ENCODE measurements at regions not wholly inside any gene's neighbourhood (a gene's known extent, or its start where the extent isn't known, plus 50 kb on each side); places are given as distances from the start of the nearest gene placed in this dataset.

- Histone ChIP-seq H3K79me2 (no peaks in the 10 kb centered on the region), H3K27ac (peak overlapping the region; percentile 59), H2AFZ (peak overlapping the region; percentile 60), H3K9me2 (replicated peaks; ENCODE audit: insufficient read depth) (no peaks in the 10 kb centered on the region), H3K4me2 (peak overlapping the region; percentile 15), H3K9me3 (ENCODE audit: low read depth) (no peaks in the 10 kb centered on the region), H3K4me1 (ENCODE audit: insufficient read depth) (peaks cover 6% of the 10 kb centered on the region), H3K36me3 (replicated peaks; ENCODE audit: insufficient read depth, low read depth) (no peaks in the 10 kb centered on the region), H4K20me1 (ENCODE audit: insufficient read depth, poor library complexity, severe bottlenecking) (no peaks in the 10 kb centered on the region), H3K27me3 (no peaks in the 10 kb centered on the region), H3K4me3 (no peak overlapping the region)
- DNase-seq (ENCODE audit: low spot score) = no peak
- WGBS (ENCODE audit: low lambda C conversion rate, missing lambda C conversion rate) = 63% methylated on average over 6 of the region's 6 CpGs
- TF ChIP-seq EZH2 (IDR thresholded peaks at IDR 0.05; ENCODE audit: borderline replicate concordance) (no peak), EZH2phosphoT487 (IDR thresholded peaks at IDR 0.05; ENCODE audit: low read depth, severe bottlenecking, unreplicated experiment) (no peak), CTCF (IDR thresholded peaks at IDR 0.05; ENCODE audit: poor library complexity) (no peak)
These were observed 882.9 kb upstream of the SPRY2 start for GRCh38 chr13:81223778-81224177.

GRCh38 chr13:81211713-81212112 lies 870.8 kb upstream of the SPRY2 start:
- WGBS (ENCODE audit: low lambda C conversion rate, missing lambda C conversion rate) = 47% methylated on average over 2 of the region's 2 CpGs

GRCh38 chr13:81207636-81208035 lies 866.7 kb upstream of the SPRY2 start:
- no peaks in the 10 kb centered on the region for H3K4me1 ChIP-seq (ENCODE audit: insufficient read depth)

More at GRCh38 chr13:81211713-81212112, 870.8 kb upstream of the SPRY2 start:
- Histone ChIP-seq H3K79me2 (no peaks in the 10 kb centered on the region), H2AFZ (no peak overlapping the region), H3K9me2 (replicated peaks; ENCODE audit: insufficient read depth) (no peaks in the 10 kb centered on the region), H3K9me3 (ENCODE audit: low read depth) (no peaks in the 10 kb centered on the region), H3K4me3 (no peak overlapping the region), H3K36me3 (replicated peaks; ENCODE audit: insufficient read depth, low read depth) (no peaks in the 10 kb centered on the region), H4K20me1 (ENCODE audit: insufficient read depth, poor library complexity, severe bottlenecking) (no peaks in the 10 kb centered on the region), H3K4me2 (peak overlapping the region; percentile 47), H3K4me1 (ENCODE audit: insufficient read depth) (no peaks in the 10 kb centered on the region), H3K27ac (peak overlapping the region; percentile 35), H3K27me3 (no peaks in the 10 kb centered on the region)
- TF ChIP-seq EZH2 (IDR thresholded peaks at IDR 0.05; ENCODE audit: borderline replicate concordance) (no peak), EZH2phosphoT487 (IDR thresholded peaks at IDR 0.05; ENCODE audit: low read depth, severe bottlenecking, unreplicated experiment) (no peak), CTCF (IDR thresholded peaks at IDR 0.05; ENCODE audit: poor library complexity) (no peak)
- peak; percentile 5 for DNase-seq (ENCODE audit: low spot score)

More at GRCh38 chr13:81207636-81208035, 866.7 kb upstream of the SPRY2 start:
- TF ChIP-seq EZH2 (IDR thresholded peaks at IDR 0.05; ENCODE audit: borderline replicate concordance) = no peak
- no peak for TF ChIP-seq EZH2phosphoT487 (IDR thresholded peaks at IDR 0.05; ENCODE audit: low read depth, severe bottlenecking, unreplicated experiment)
- no peak for TF ChIP-seq CTCF (IDR thresholded peaks at IDR 0.05; ENCODE audit: poor library complexity)
- H3K36me3 ChIP-seq (replicated peaks; ENCODE audit: insufficient read depth, low read depth) = no peaks in the 10 kb centered on the region
- H4K20me1 ChIP-seq (ENCODE audit: insufficient read depth, poor library complexity, severe bottlenecking) = no peaks in the 10 kb centered on the region
- no peaks in the 10 kb centered on the region for H3K9me2 ChIP-seq (replicated peaks; ENCODE audit: insufficient read depth)
- H3K27ac ChIP-seq = no peak overlapping the region
- H3K9me3 ChIP-seq (ENCODE audit: low read depth) = no peaks in the 10 kb centered on the region
- H3K4me3 ChIP-seq = no peak overlapping the region
- no peaks in the 10 kb centered on the region for H3K27me3 ChIP-seq
- H2AFZ ChIP-seq = no peak overlapping the region
- no peak overlapping the region for H3K4me2 ChIP-seq
- H3K79me2 ChIP-seq = no peaks in the 10 kb centered on the region
- WGBS (ENCODE audit: low lambda C conversion rate, missing lambda C conversion rate) = 10% methylated on average over 3 of the region's 3 CpGs
- peak; percentile 11 for DNase-seq (ENCODE audit: low spot score)

All from hepatocyte (in vitro differentiated cells).